Nephron progenitor cell (in vitro differentiated cells): ENCODE measurements at regions not wholly inside any gene's neighbourhood (a gene's known extent, or its start where the extent isn't known, plus 50 kb on each side); places are given as distances from the start of the nearest gene placed in this dataset.

Source experiments
- DNase-seq: peaks from one replicate; pipeline ENCODE4 v3.0.0; 2021
- H3K27ac Mint-ChIP-seq: 2 replicates; pipeline ENCODE4 v1.8.0; 2021; ENCODE audit warnings: mild to moderate bottlenecking, moderate library complexity, mixed read lengths
- H3K27me3 Mint-ChIP-seq: 2 replicates; pipeline ENCODE4 v1.8.0; 2021; ENCODE audit warnings: mild to moderate bottlenecking, low read depth, mixed read lengths; ENCODE audit not compliant: poor library complexity
- H3K36me3 Mint-ChIP-seq: 2 replicates; pipeline ENCODE4 v1.8.0; 2021; ENCODE audit warnings: low read depth, mixed read lengths
- H3K4me1 Mint-ChIP-seq: 2 replicates; pipeline ENCODE4 v1.8.0; 2021; ENCODE audit warnings: mixed read lengths
- H3K4me3 Mint-ChIP-seq: 2 replicates; pipeline ENCODE4 v1.8.0; 2021; ENCODE audit warnings: mild to moderate bottlenecking, moderate library complexity, mixed read lengths
- H3K9me3 Mint-ChIP-seq: 2 replicates; pipeline ENCODE4 v1.8.0; 2021; ENCODE audit warnings: mild to moderate bottlenecking, moderate library complexity, mixed read lengths
- CTCF ChIP-seq: fragments of 200-600 bp; sonication (generic); IDR thresholded peaks from 2 replicates; pipeline ENCODE4 v1.5.0; 2021; ENCODE audit warnings: antibody characterized with exemption

DNA sequence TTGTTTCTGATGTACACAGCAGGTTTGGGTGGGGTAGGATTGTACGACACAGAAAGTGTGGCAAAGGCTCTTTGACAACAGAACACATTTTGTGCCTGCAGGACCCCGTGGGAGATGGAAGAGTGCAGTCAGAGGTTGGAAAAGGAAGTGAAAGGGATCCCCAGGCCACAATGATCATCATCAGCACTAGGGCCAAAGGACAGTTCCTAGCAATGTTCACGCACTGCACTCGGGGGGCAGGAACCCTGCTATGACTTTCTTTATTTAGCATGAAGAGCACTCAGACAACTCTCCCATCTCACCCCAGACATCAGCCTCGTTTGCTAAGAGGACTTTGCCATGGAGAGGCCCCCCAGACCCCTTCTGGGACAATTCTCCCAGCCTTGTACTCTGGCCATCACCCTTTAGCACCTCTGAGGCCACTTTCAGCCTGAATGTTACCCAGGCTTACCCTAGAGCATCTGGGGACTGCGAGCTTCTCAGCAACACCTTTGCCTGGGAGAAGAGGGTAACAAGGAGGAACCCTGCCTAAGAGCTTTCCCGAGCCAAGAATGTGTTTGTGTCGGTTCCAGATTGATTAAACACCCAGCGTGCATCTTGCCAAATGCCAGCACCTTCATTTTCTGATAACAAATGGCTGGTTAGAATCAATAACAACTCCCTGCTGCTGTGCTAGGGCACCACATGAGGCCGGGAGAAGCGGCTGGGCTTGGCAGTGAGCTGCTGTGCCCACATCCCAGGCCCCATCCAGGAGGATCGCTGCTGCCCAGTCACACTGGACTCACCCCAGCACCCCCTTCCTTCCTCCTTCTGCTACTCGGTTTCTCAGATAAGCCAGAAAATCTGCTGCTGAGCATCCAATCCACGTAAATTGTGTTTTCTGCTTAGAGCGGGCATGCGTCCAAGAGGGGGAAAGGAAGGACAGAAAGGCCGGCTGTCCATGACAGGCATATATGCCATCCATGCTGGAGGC is 633.1 kb downstream of the AJAP1 start:
- DNase-seq = no peak
- H3K9me3 Mint-ChIP-seq = peaks cover 4% of the 10 kb centered on the region
- H3K27ac Mint-ChIP-seq = no peak overlapping the region
- no peaks in the 10 kb centered on the region for H3K36me3 Mint-ChIP-seq
- H3K4me3 Mint-ChIP-seq = no peak overlapping the region
- no peak for TF ChIP-seq CTCF
- H3K4me1 Mint-ChIP-seq = no peaks in the 10 kb centered on the region
- H3K27me3 Mint-ChIP-seq = no peaks in the 10 kb centered on the region

- Mint-ChIP-seq H3K4me3 (no peak overlapping the region), H3K9me3 (peaks cover 4% of the 10 kb centered on the region), H3K4me1 (no peaks in the 10 kb centered on the region), H3K27me3 (peaks cover 4% of the 10 kb centered on the region), H3K36me3 (no peaks in the 10 kb centered on the region), H3K27ac (no peak overlapping the region)
- TF ChIP-seq CTCF = no peak
- DNase-seq = no peak
Observed at GRCh38 chr1:5286244-5286643, 631.8 kb downstream of the AJAP1 start.

DNA sequence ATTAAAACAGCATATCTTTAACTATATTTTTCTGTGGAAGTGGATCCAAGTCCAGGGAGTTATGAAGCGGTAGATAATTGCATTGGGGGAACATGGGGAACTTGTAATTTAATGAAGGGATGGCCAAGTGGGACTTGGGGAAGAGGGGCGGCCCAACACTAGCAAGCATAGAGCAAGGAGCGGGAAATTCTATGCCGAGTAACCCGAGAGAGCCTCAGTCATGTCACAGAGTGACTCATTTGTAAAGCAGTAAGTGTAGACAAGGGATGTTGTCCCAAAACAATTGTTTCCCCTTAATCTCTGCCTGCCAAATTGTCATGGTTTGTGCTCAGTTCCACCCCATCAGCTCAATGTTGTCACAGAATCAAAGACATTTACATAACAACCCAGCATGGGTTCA is 620.1 kb downstream of the AJAP1 start:
- Mint-ChIP-seq H3K36me3 (no peaks in the 10 kb centered on the region), H3K27me3 (peaks cover 10% of the 10 kb centered on the region), H3K27ac (no peak overlapping the region), H3K4me3 (no peak overlapping the region), H3K9me3 (no peaks in the 10 kb centered on the region), H3K4me1 (peaks cover 26% of the 10 kb centered on the region)
- TF ChIP-seq CTCF = no peak
- DNase-seq = no peak

GRCh38 chr1:5273280-5274003 is 619.0 kb downstream of the AJAP1 start:
- no peak overlapping the region for H3K27ac Mint-ChIP-seq
- TF ChIP-seq CTCF = no peak
- DNase-seq = no peak
- H3K4me3 Mint-ChIP-seq = no peak overlapping the region
- H3K4me1 Mint-ChIP-seq = peaks cover 26% of the 10 kb centered on the region
- H3K9me3 Mint-ChIP-seq = peaks cover 6% of the 10 kb centered on the region
- H3K27me3 Mint-ChIP-seq = peaks cover 14% of the 10 kb centered on the region
- no peaks in the 10 kb centered on the region for H3K36me3 Mint-ChIP-seq

DNA sequence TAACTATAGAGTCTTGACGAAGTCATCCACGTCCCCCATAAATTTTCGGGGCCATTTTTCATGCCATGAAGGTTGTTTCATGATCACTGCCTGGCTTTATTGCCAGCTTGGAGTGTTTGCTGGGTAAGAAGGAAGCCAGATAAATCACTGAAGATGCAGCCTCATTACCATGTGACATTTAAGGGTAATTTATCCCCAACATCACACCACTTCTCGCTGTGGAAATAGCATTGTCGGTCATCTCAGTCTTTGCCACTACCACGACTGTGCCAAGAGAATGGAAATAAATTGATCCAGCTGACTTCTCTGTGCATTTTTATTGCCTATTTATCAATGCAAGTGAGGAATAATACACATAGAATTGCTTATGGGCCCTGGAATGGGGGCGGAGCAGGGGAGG is 617.9 kb downstream of the AJAP1 start:
- H3K4me3 Mint-ChIP-seq = no peak overlapping the region
- DNase-seq = no peak
- no peak for TF ChIP-seq CTCF
- peaks cover 31% of the 10 kb centered on the region for H3K4me1 Mint-ChIP-seq
- H3K9me3 Mint-ChIP-seq = peaks cover 6% of the 10 kb centered on the region
- H3K27me3 Mint-ChIP-seq = peaks cover 14% of the 10 kb centered on the region
- no peaks in the 10 kb centered on the region for H3K36me3 Mint-ChIP-seq
- H3K27ac Mint-ChIP-seq = no peak overlapping the region
